Suppressor macrophage treated with lipopolysaccharide for 4 hours (primary cell): ENCODE measurements at regions not wholly inside any gene's neighbourhood (a gene's known extent, or its start where the extent isn't known, plus 50 kb on each side); places are given as distances from the start of the nearest gene placed in this dataset.

Source experiments
- DNase-seq: peaks from one replicate; pipeline ENCODE4 v3.0.0-alpha.2; 2020

- no peak for DNase-seq
These were observed 51.9 kb upstream of the TSPAN11 start for GRCh38 chr12:30874455-30875321.

GRCh38 chr12:30870491-30871265 lies 55.9 kb upstream of the TSPAN11 start:
- no peak for DNase-seq

- no peak for DNase-seq
These were observed 59.1 kb upstream of the TSPAN11 start for GRCh38 chr12:30867415-30867814.

- no peak for DNase-seq
These were observed 60.3 kb upstream of the TSPAN11 start for GRCh38 chr12:30866256-30866655.

- no peak for DNase-seq
These were observed 62.7 kb upstream of the TSPAN11 start for GRCh38 chr12:30863839-30864238.

DNA sequence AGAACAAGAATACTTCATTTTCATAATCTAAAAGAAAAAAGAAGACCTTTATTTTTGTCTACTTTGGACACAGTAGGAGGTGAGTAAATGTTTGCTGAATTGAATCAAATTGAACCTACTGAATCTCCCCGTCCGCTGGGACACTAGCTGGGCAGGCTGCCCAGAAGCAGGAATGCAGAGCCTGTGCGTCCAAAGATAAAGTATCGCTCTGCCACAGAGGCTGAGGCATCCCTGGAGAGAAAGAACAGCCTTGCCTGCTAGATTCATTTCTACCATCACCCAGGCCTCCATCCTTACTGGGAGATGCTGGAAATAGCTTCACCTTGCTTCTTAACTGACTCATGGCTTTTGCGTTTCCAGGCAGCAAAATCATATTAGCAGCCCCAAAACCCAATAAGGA lies 64.1 kb upstream of the TSPAN11 start:
- DNase-seq = no peak

DNA sequence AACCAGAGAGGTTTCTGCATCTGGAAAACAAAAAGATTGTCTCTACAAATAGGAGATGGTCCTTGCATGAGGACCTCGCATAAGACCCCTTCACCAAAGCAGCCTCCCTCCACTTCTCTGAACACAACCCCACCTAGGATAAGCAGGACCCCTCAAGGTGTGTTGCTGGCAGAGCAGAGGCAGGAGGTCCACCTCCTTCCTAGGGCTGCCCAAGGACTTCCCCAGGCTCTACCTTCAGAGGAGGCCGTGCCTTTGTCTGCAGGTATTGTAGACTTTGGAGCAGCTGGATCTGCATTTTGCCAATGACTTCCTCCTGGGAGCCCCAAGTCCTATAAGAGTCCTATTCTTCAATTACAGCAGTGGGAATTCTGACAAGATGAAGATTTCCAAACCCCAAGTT lies 67.3 kb upstream of the TSPAN11 start:
- DNase-seq = no peak

DNA sequence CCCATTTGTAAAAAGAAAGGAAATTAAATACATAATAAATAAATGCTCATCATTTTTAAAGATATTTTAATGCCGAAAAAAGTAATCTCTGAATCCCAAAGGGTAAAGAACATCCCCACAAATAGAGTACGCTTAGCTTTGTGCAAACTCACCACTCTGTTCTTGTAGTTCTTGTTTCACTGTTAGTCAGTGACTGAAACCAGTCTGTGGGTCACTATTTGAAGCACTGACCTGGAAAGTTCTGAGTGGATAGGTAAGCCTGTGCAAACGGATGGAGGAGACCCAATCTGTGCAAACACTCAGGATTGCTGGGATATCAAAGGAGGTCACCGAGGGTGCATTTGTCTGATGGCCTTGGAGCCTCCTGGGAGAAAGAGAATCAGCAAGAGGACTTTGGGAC lies 68.1 kb upstream of the TSPAN11 start:
- no peak for DNase-seq

DNA sequence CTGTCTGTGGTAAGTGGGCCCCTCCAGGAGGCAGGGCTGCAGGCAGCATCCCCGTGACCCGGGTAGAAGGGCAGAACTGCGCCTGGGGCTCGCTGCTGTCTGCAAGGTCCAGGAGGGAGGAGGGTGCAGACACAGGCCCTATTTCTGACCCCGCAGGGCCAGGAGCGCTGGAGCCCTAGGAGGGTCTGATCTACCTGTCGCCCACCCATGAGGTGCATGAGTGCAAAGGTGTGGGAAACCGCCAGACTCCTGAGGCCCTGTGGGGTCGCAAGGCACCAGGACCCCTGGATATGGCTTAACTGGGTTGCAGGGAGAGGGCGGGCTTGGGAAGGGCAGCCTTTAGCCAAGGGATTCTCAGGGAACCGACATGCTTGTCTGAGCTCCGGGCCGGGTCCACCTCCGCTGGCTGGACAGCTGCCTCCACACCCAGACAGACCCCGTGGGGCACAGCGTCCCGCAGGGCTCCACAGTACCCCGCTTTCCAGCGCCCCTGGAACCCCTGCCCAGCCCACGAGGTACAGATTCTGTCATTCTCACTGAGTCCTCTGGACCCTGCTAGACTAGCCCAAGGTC lies 72.9 kb upstream of the TSPAN11 start:
- no peak for DNase-seq

- no peak for DNase-seq
These were observed 75.9 kb upstream of the TSPAN11 start for GRCh38 chr12:30850684-30851083.

DNA sequence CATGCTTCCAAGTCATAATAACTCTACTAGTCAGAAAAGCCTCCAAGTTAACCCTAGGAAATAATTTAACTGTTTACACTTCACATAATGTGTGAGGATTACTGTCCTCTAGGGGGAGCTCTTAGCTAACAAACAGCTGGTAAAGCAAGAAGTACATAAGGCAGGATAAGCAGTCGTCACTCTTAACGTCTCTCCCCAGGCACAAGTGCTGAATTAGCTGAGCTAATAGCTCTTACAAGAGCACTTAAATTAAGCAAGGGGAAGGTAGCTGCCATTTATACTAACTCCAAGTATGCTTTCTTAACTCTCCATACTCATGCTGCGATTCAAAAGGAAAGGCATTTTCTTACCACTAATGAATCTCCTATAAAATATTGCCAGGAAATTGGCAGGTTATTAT lies 79.3 kb upstream of the TSPAN11 start:
- peak; percentile 85 for DNase-seq

DNA sequence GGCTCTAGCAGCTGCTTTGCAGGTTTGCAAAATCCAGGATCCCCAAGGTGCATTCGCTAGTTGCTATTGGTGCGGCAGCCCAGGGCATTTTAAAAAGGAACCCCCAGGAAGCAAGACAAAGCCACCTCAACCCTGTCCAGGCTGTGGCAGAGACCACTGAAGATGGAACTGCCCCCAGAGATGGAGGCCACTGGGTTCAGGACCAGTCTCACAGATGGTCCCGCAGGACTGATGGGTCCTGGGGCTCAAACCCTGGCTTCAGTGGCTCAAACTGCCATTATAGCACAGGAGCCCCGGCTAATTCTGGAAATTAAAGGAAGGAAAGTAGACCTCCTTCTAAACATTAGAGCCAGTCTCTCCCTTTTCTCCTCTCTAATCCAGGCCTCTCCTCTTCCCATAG lies 79.8 kb upstream of the TSPAN11 start:
- no peak for DNase-seq

DNA sequence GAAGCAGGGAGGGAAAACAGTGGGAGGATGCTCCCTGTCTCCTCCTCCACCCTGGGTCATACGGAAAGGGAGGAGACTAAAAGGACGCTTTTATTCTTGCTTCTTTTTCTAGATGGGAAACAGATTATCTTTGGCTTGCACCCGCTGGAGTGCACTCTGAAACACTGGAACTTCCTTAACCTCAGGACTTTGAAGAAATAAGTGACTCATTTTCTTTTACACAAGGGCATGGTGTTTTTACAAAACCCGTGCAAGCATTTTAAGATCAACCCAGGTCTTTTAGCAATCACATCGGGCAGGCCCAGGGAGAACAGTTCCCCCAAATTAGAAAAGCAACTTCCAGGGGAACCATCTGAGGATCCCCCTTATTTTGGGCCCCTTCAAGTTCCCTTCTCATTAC lies 80.9 kb upstream of the TSPAN11 start:
- DNase-seq = peak; percentile 3

DNA sequence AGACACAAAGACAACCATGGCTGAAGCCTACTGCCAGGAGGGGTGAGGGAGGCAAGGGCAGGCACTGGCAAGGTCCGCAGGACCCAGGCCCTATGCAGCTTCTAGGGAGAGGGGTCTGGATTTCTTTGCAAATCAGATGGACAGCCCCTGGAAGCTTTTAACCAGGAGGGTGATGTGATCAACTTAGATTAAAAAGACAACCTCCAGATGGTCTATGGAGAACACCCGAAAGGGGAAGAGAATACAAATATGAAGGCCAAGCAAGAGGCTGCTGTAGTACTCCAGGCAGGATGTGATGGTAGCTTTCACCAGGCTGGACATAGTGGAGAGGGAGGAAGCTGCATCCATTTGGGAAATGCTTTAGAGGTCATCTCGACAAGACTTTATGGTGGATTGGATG lies 83.3 kb upstream of the TSPAN11 start:
- no peak for DNase-seq

DNA sequence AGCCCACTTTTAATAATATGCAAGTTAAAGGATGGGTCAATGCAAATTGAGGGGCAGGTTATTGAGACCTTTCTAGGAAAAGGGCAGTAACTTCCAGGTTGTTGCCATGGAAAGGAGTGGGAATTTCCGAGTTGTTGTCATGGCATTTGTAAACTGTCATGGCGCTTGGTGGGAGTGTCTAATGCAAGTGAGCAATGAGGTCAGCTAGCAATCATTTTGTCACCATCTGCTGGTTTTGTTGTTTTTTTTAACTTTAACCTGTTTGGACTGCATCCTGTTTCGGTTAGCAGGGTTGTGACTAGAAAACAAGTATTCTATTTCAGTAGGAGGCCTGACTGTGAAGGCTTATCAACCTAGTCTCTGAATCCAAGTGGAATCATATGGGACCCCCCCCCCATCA lies 85.8 kb upstream of the TSPAN11 start:
- no peak for DNase-seq

- DNase-seq = no peak
These were observed 85.0 kb upstream of the CAPRIN2 start for GRCh38 chr12:30839643-30840220.

DNA sequence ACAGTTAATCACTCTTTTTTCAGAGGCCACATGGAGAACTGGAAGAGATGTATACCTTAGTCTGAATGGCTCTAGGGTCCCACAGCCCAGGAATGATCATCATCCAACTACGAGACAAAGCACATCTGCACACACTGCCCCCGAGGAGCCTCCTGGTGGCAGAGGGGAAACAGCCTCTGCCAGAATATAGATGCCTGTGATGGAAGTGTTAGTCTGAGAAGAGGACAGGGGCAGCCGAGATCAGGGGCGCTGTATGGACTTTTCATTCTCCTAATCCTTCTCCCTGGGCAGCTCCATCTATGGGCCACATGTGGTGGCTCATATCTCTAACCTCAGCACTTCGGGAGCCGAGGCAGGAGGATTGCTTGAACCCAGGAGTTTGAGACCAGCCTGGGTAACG lies 82.8 kb upstream of the CAPRIN2 start:
- no peak for DNase-seq

GRCh38 chr12:30836656-30837445 lies 82.1 kb upstream of the CAPRIN2 start:
- no peak for DNase-seq

DNA sequence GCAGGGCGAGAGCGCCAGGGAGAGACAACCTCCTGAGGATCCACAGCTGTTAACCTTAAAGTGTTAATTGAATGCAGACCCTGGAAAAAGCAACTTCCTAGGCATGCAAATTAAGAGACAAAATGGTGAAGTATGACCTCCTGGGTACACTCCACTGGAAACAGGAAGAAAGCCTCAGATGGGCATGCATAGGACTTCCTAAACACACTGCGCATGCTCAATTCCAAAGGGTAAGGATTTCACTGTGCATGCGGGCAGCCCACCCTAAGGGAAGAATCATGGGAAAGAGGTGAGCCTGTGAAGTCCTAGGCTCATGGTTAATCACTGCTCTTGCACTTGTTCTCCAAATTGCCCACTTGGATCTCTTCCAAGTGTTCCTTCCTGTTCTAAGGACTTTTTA lies 80.5 kb upstream of the CAPRIN2 start:
- no peak for DNase-seq

DNA sequence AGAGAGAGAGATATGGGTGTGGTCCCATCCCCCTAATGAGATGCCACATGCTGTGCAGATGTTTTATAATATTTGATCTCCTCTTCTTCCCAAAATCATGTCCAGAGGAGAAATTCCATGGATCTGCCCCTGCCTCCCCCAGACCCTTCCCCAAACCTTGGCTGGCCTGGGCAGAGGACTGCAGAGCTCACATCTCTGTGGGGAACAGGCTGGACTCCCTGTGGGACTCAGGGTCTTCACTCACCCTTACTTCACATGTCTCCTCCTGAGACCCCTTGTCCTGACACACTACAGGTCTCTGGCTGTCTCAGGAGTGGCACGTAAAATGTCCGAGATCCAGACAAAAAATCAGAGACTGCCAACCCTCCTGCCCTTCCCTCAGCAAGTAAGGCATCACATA lies 76.0 kb upstream of the CAPRIN2 start:
- DNase-seq = no peak

GRCh38 chr12:30829876-30830275 lies 75.1 kb upstream of the CAPRIN2 start:
- no peak for DNase-seq

GRCh38 chr12:30828686-30829085 lies 73.9 kb upstream of the CAPRIN2 start:
- no peak for DNase-seq
